Endothelial cell (in vitro differentiated cells): ENCODE measurements at regions not wholly inside any gene's neighbourhood (a gene's known extent, or its start where the extent isn't known, plus 50 kb on each side); places are given as distances from the start of the nearest gene placed in this dataset.
"Not testable (repeated sequence)": the region's sequence is repeated elsewhere in the genome, so short reads cannot be mapped to it uniquely, and the experiment has no call there.

Experiments used
- DNase-seq: peaks from one replicate; pipeline ENCODE4 v3.0.0; 2021; ENCODE audit warnings: low spot score
- H3K27ac Mint-ChIP-seq: one replicate; pipeline ENCODE4 v1.8.0; 2021; ENCODE audit warnings: mixed read lengths, inconsistent platforms; ENCODE audit not compliant: unreplicated experiment
- H3K27me3 Mint-ChIP-seq: one replicate; pipeline ENCODE4 v1.8.0; 2021; ENCODE audit warnings: mild to moderate bottlenecking, moderate library complexity, mixed read lengths, inconsistent platforms; ENCODE audit not compliant: unreplicated experiment
- H3K36me3 Mint-ChIP-seq: one replicate; pipeline ENCODE4 v1.8.0; 2021; ENCODE audit warnings: mild to moderate bottlenecking, low read depth, mixed read lengths, inconsistent platforms; ENCODE audit not compliant: unreplicated experiment
- H3K4me1 Mint-ChIP-seq: one replicate; pipeline ENCODE4 v1.8.0; 2021; ENCODE audit warnings: mild to moderate bottlenecking, mixed read lengths, inconsistent platforms; ENCODE audit not compliant: unreplicated experiment
- H3K4me3 Mint-ChIP-seq: one replicate; pipeline ENCODE4 v1.8.0; 2021; ENCODE audit warnings: mild to moderate bottlenecking, mixed read lengths, inconsistent platforms; ENCODE audit not compliant: unreplicated experiment
- H3K9me3 Mint-ChIP-seq: one replicate; pipeline ENCODE4 v1.8.0; 2021; ENCODE audit warnings: mixed read lengths, inconsistent platforms; ENCODE audit not compliant: unreplicated experiment
- TF ChIP-seq, protein P1 (sequence below): fragments of 200-600 bp; sonication (generic); IDR thresholded peaks from one replicate; pipeline ENCODE4 v1.5.0; 2021; ENCODE audit warnings: antibody characterized with exemption; ENCODE audit not compliant: unreplicated experiment

DNA sequence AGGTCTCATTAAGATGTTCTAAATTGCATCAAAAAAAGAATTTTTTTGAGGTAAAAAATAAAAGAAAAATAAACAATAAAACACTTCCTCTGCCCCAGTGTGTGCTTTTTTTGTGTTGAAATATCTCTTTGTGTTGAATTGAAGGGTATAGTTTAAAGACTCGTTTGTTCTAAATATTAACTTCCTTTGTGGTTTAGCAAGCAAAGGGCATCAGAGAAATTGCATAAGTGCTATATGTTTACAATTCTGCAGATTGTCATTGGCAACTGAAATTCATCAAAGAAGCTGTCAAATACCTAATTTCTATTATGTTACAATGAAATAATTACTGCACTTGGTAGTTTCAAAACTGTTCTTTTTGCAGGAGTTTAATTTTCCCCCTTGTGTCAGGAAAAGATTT is 260.5 kb downstream of the DKK2 start:
- no peak for DNase-seq
- Mint-ChIP-seq H3K4me3 (no peak overlapping the region), H3K27me3 (no peaks in the 10 kb centered on the region), H3K9me3 (no peaks in the 10 kb centered on the region), H3K36me3 (no peaks in the 10 kb centered on the region), H3K27ac (no peak overlapping the region), H3K4me1 (no peaks in the 10 kb centered on the region)
- TF ChIP-seq, protein P1, sequence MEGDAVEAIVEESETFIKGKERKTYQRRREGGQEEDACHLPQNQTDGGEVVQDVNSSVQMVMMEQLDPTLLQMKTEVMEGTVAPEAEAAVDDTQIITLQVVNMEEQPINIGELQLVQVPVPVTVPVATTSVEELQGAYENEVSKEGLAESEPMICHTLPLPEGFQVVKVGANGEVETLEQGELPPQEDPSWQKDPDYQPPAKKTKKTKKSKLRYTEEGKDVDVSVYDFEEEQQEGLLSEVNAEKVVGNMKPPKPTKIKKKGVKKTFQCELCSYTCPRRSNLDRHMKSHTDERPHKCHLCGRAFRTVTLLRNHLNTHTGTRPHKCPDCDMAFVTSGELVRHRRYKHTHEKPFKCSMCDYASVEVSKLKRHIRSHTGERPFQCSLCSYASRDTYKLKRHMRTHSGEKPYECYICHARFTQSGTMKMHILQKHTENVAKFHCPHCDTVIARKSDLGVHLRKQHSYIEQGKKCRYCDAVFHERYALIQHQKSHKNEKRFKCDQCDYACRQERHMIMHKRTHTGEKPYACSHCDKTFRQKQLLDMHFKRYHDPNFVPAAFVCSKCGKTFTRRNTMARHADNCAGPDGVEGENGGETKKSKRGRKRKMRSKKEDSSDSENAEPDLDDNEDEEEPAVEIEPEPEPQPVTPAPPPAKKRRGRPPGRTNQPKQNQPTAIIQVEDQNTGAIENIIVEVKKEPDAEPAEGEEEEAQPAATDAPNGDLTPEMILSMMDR: no peak

DNA sequence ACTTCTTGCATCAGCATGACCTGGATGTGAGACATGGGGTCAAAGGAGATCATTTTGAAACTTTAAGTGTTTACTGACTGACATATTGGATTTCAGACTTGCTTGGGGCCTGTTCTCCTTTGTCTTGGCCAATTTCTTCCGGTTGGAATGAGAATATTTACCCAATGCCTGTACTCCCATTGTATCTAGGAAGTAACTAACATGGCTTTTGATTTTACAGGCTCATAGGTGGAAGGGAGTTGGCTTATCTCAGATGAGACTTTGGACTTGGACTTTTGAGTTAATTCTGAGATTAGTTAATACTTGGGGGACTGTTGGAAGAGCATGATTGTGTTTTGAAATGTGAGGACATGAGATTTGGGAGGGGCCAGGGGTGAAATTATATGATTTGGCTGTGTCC is 262.1 kb downstream of the DKK2 start:
- H3K9me3 Mint-ChIP-seq, H3K27ac Mint-ChIP-seq, H3K36me3 Mint-ChIP-seq, DNase-seq, H3K4me3 Mint-ChIP-seq, H3K4me1 Mint-ChIP-seq, H3K27me3 Mint-ChIP-seq: not testable (repeated sequence)

DNA sequence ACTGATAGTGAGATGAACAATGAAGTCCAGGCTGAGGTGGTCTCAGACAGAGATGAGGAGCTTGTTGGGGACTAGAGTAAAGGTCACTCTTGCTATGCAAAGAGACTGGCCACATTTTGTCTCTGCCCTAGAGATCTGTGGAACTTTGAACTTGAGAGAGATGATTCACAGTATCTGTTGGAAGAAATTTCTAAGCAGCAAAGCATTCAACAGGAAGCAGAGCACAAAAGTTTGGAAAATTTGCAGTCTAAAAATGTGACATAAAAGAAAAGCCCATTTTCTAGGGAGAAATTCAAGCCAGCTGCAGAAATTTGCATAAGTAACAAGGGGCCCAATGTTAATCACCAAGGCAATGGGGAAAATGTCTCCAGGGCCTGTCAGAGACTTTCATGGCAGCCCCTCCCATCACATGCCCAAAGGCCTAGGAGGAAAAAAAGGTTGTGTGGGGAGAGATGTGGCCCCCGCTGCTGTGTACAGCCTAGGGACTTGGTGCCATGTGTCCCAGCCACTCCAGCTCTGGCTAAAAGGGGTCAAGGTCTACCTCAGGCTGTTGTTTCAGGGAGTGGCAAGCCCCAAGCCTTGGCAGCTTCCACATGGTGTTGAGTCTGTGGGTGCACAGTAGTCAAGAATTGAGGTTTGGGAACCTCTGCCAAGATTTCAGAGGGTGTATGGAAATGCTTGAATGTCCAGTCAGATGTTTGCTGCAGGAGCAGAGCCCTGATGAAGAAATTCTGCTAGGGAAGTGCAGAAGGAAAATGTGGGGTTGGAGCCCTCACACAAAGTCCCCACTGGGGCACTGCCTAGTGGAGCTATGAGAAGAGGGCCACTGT is 262.8 kb downstream of the DKK2 start:
- Mint-ChIP-seq H3K27ac (no peak overlapping the region), H3K4me1 (no peaks in the 10 kb centered on the region), H3K27me3 (no peaks in the 10 kb centered on the region), H3K36me3 (no peaks in the 10 kb centered on the region), H3K4me3 (no peak overlapping the region), H3K9me3 (no peaks in the 10 kb centered on the region)
- no peak for DNase-seq
- TF ChIP-seq, protein P1: no peak

DNA sequence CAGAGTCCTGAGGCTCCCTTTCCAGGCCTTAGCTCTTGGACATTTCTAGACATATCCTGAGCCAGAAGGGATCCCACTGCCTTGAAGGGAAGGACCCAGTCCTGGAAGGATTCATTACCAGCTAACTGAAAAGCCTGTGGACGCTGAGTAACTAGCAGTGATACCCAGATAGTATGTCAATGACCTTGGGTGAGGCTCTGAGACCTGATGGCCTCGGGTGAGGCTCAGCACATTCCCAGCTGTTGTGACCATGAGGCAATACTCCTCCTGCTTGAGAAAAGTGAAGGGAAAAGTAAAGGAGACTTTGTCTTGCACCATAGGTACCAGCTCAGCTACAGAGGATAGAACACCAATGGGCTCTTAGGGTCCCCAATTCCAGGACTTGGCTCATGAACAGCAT is 268.1 kb downstream of the DKK2 start:
- TF ChIP-seq, protein P1: no peak
- Mint-ChIP-seq H3K9me3 (no peaks in the 10 kb centered on the region), H3K36me3 (no peaks in the 10 kb centered on the region), H3K4me3 (no peak overlapping the region), H3K27me3 (no peaks in the 10 kb centered on the region), H3K27ac (no peak overlapping the region), H3K4me1 (no peaks in the 10 kb centered on the region)
- no peak for DNase-seq

DNA sequence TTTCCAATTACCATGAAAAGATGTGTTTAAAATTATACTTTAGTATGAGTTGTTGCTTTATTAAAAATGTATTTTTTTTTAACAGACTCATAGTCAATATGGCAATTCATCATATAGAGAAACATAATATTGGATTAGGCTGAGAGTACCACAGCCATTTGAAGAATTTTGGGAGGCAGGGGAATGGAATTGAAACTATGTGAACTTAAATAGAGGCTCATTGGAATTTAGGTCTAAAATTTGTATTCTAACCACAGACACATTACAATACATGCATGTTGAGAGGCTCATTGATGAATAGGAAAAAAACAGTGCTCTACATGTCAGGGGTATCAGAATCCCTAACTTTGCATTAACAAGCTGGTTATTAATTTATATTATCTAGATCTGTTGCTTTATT is 269.6 kb downstream of the DKK2 start:
- no peak overlapping the region for H3K4me3 Mint-ChIP-seq
- TF ChIP-seq, protein P1: no peak
- H3K9me3 Mint-ChIP-seq: no peaks in the 10 kb centered on the region
- DNase-seq: no peak
- H3K27me3 Mint-ChIP-seq: no peaks in the 10 kb centered on the region
- no peak overlapping the region for H3K27ac Mint-ChIP-seq
- no peaks in the 10 kb centered on the region for H3K4me1 Mint-ChIP-seq
- H3K36me3 Mint-ChIP-seq: no peaks in the 10 kb centered on the region
